ENCODE measurements at regions not wholly inside any gene's neighbourhood (a gene's known extent, or its start where the extent isn't known, plus 50 kb on each side); places are given as distances from the start of the nearest gene placed in this dataset.
"Not testable (repeated sequence)": the region's sequence is repeated elsewhere in the genome, so short reads cannot be mapped to it uniquely, and the experiment has no call there.

DNA sequence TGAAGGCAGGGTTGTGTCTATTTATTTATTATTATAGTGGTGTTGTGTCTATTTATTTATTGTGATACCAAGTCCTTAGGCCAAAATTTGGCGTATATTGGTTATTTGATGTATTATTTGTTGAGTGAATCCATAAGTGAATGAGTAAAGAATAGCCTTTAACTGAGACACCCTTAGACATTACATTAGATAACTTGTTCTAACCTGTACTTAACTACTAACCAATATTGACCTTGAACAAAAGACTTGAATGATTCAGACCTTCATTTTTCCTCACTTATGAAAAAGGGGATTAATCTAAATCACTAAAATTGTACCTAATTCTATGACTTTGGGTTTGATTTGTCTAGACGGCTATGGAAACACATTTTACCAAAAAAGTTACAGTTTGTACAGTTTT lies 370.5 kb downstream of the JRKL start:
- DNase-seq (ENCODE audit: low read depth in 3 of 3, low spot score in 2 of 3) = no peak

DNA sequence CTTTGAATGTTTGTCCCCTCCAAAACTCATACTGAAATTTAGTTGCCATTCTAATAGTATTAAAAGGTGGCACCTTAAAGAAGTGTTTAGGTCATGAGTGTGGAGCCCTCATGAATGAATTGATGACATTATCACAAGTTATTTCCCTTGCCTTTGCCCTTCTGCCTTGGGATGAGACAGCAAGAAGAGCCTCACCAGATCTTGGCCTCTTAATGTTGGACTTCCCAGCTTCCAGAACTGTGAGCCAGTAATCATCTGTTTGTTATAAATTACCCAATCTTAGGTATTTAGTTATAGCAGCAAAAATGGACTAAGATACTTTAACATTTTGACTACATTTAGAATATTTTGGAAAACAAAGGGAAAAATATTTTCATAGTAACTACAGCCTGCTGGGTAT lies 371.0 kb downstream of the JRKL start:
- no peak for DNase-seq (ENCODE audit: low read depth in 3 of 3, low spot score in 2 of 3)

DNA sequence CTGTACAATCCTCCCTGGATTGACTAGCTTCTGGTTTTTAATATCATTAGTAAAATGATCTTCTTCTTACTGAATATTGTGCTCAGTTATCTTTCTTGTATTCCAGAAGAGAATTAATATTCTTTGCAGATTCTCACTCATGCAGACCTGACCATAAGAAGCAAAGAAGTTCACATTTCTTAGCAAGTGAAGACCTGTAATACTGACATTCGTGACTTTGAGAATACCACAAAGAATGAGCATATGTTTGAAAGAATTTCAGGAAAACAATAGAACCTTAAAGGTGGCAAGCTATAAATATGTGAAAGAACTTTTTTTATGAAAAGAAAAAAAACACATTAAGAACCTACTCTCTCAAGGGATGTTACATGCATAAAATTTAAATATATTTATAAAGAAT lies 371.6 kb downstream of the JRKL start:
- no peak for DNase-seq (ENCODE audit: low read depth in 3 of 3, low spot score in 2 of 3)

DNA sequence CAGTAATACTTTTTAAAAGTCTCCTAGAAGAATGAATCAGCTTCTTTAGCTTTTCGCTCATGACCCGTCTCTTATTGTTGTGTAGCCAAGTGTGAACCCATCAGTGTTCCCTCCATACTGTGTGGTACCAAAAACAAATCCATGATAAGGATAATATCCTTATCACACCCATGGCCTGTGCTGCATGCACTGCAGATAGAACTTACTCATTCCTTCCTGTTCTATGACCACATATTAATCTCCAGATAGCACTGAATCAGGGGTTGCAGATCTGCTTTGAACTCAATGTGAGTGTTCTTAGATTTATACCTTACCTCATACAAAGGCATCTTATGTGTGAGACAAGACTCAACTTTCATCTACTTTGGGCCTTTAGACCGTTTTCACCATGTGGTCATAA lies 373.4 kb downstream of the JRKL start:
- DNase-seq (ENCODE audit: low read depth in 3 of 3, low spot score in 2 of 3) = no peak

DNA sequence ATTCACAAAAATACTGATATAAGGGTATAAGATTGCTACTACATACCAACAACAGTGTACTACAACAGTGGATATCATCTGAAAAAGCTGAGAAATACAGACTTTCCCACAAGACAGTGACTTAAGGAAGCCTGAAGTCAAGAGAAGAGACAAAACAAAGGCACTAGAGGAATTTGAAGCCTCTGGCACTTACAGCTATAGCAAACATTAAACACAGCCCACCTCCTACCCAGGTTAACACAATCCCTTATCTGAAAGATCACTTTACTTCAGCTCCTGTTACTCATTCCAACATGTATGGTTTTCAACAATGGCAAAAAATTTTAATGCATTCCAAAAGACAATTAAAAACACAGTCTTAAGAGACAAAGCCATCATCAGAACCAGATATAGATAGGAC lies 388.5 kb downstream of the JRKL start:
- no peak for DNase-seq (ENCODE audit: low read depth in 3 of 3, low spot score in 2 of 3)

DNA sequence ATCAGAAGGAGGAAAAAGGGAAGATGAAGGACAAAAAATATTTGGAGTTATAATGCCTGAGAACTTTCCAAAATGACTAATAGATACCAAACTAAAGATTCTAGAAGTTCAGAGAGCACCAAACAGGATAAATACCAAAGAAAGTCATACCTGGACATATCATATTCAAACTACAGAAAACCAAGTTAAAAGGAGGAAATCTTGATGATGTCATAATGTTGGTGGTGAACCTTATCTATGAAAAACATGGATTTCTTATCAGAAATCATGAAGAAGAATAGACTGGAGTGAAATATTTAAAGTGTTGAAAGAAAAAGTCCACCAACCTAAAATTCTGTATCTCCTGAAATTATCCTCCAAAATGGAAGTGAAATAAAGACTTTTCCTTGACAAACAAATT lies 389.2 kb downstream of the JRKL start:
- no peak for DNase-seq (ENCODE audit: low read depth in 3 of 3, low spot score in 2 of 3)

DNA sequence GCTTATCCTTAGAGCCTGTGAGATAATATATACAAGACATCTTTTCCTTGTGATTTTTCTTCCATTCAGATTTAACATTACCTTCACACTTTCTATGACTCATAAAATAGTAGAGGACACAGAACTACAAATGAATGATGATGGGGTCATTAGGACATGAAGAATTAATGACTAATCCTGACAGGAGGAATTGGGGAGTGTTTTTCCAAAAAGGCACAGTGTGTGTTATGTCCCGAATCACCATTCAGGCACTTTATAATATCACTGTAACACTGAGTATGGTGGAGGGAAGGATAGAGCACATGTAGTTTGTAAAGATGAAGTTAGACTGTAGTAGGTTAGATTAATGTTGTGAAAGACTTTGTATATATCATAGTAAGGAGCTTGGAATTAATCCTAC lies 391.3 kb downstream of the JRKL start:
- no peak for DNase-seq (ENCODE audit: low read depth in 3 of 3, low spot score in 2 of 3)

DNA sequence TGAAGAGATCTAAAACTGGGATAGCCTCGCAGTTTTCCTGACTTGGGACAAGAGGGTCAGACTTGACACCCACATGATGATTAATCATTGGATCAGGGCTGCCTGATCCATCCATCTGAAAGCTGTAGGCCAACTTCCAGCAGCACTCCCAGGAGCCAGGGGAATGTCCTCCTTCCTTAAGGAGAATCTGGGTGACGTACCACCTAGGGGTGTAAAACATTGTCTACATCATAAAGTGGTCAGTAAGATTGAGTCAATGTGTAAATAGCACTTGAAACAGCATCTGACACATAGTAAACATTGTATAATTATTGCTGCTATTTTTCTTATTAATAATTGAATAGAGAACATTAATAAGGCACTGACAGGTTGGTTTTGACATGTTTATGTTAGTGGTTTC lies 392.8 kb downstream of the JRKL start:
- DNase-seq (ENCODE audit: low read depth in 3 of 3, low spot score in 2 of 3) = no peak

DNA sequence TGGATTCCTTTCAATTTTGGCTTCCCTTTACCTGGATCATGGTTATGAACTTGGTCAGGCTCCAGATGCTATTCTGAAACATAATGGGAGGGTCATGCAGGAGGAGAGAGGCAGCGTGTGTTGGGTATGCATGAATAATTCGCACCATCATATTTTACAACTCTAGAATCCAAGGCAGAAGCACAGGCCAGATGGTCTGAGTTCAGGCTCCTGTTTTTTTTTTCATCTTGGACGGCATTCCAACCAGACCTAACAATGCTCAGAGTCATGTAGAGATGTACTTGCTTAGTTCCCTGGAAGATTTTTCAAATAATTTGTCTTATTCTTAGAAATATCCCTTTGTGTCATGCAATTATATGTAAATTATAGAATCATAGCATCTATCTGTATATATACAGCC lies 393.5 kb downstream of the JRKL start:
- no peak for DNase-seq (ENCODE audit: low read depth in 3 of 3, low spot score in 2 of 3)

DNA sequence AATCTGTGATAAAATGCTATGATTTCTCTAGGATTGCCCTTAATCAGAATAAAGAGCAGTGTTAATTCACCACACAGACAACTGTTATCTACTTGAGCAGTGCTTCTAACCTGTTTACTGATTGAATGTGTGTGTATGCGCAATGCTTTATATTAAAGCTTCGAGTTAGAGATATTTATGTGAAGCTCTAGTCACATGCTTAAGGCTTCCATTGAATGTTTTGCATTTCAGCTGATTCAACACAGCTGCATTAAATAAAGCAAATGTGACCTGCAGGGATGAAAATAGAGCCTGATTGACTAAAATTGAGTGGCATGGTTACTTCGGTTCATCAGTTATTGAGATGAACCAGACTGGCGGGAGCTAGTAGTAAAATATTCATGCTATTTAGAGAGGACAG lies 395.3 kb downstream of the JRKL start:
- DNase-seq (ENCODE audit: low read depth in 3 of 3, low spot score in 2 of 3) = no peak

DNA sequence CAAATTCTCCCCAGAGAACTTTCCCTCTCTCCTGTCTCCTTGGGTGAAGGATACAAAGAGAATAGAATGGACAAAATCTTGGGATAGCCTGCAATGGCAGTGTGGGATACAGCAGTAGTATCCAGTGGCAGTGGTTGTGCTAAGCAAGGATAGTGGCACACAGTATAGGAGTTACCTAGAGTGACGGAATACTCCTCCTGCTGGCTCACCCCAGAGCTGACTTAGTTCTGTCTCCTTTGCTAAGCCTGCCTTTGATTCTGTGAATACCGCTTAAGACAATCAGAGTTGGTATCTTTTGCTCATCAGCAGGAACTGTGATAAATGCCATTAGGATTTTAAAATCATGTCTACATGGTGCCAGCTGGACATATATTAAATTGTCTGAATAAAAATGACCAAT lies 404.3 kb downstream of the JRKL start:
- no peak for DNase-seq (ENCODE audit: low read depth in 3 of 3, low spot score in 2 of 3)

DNA sequence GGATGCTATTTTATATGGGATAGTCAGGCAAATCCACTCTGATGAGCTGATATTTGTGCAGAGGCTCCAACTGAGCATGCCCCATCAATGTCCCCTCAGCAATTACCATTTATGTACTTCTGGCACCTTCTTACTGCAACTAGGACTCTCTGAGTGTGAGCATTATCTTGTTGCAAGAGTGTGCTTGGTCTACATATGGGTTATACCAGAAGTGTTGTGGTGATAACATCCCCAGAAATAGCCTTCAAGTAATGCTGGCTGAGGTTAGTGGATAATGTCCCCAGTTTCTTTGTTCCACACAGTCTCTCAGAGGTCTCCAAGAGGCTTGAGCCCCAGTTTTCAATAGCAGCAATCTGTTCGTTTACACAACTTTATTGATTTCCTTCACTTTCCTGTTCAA lies 408.6 kb downstream of the JRKL start:
- no peak for DNase-seq (ENCODE audit: low read depth in 3 of 3, low spot score in 2 of 3)

DNA sequence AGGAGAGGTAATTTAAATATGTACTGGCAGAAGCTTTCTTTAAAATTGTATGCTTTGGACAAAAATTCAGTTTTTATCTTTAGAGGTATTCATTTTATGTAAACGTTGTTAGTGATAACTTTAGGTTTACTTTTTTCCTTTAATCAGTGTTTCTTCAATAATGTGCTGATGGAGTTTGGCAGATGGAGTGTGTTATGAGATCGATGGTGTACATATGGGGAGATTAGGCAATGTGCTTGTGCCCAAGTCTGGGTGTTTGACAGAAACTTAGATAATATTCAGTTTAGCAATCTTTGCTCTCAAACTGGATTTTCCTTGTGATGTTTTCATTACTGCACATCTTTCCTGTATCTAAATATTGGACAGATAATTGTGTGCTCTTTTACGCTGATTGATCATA lies 425.4 kb downstream of the JRKL start:
- DNase-seq (ENCODE audit: low read depth in 3 of 3, low spot score in 2 of 3) = no peak

DNA sequence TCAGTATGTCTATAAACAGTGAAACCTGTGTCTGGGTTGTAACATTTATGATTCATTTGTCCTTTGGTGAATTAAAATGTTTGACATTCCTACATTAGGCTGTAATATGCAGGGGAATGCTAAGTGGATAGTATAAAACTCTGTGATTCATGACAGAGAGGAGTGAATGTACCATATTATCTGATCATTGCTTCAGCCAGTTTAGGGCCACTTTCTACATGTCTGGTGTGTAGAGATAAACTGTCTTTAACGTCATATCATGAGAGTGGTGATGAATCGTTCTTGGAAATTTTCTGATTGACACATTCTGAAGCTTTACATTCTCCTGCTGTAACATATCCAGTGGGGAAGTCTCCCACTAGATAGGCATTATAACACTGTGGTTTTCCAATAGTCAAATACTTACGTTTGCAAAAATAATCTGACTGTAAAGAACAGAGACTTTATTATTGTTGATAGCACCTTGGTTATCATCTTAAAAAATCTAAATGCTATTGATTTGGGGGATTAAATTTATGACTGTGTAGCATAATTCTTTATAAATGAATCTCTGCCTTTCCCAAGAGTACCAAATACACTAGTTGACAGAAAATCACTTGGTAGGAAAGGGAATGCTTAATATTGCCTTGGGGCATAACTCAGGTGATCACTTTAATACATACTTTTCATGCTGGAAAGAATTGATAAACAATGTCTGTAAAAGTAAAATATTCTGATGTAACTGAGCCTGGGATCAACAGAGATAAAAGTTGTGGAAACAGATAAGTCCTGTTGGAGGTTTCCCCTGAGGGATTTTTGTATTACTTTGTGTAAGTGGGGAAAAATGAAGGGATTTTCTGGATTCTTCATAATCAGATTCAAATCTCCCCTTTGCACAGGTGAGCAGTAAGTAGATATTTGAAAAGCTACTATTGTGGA lies 427.9 kb downstream of the JRKL start:
- no peak for DNase-seq (ENCODE audit: low read depth in 3 of 3, low spot score in 2 of 3)

DNA sequence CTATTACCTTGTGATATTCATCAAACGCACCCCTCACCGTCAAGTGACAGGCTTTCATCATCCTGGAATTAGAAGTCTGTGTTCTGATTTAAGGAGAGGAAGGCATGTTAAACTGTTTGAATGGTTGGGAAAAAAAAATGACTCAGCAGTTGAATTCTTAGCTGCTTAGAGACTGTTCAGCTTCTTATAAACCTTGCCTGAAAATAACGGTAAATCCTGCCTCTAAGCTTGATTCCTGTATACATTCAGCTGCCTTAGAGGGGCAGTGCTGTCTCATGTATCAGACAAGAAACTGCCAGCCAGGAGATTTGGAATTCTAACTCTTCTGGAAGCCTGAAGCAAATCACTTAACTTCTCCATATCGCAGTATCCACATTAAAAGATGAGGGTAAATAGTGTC lies 437.4 kb downstream of the JRKL start:
- peak in 2 of 3 donors; percentile 6 to 16 for DNase-seq (ENCODE audit: low read depth in 3 of 3, low spot score in 2 of 3)

DNA sequence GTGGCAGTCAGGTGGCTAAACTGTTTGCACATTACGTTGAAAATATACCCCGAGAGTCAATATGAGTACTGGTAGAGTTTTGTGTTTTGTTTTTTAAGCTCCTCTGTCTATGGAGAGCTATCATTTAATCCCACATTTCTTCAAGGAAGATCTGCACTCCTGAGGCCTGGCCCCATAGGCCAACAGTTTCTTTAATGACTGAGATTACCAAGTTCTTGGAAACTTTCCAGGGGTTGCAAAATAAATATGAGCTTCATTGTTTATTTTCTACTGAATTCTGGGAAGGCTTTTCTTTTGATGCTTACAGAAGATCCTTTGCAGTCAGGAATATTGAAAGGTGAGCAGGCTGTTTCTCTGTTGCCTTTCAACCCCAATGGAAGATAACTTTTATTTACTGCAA lies 452.0 kb downstream of the JRKL start:
- no peak for DNase-seq (ENCODE audit: low read depth in 3 of 3, low spot score in 2 of 3)

DNA sequence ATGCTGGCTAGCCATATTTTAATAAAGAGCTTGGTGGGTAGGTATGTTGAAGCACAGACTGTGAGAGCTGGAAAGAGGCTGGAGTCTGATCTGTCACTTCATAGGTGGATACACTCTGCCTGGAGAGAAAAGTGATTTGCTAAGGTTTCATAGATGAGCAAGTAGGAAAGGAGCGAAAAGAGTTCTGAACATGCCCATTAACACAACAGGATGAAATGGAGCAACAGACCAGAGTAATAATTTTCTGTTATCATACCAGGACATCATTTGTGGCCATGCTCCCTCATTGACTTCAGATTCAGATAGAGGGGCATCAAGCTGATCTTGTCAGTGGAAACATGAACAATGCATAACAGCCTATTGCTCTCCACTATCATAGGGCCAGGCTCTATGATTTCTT lies 452.9 kb downstream of the JRKL start:
- no peak for DNase-seq (ENCODE audit: low read depth in 3 of 3, low spot score in 2 of 3)

DNA sequence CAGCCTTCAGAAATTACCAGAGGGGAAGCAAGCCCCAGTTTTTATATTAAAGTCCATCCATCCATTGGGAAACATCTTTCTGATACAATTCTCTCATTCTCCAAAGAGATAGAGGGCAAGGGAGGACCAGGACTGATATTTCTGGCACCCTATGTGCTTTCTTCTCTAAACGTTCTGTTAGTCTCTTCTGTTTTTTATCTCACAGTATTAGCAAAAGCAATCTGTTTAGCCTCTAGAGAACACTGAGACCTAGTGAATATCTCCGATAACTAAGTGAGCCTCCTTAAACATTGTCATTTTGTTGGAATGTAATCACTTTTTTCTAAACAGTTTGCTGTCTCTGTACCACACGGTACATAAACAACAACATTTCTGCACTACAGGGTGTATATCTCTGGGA lies 464.6 kb downstream of the JRKL start:
- no peak for DNase-seq (ENCODE audit: low read depth in 3 of 3, low spot score in 2 of 3)

DNA sequence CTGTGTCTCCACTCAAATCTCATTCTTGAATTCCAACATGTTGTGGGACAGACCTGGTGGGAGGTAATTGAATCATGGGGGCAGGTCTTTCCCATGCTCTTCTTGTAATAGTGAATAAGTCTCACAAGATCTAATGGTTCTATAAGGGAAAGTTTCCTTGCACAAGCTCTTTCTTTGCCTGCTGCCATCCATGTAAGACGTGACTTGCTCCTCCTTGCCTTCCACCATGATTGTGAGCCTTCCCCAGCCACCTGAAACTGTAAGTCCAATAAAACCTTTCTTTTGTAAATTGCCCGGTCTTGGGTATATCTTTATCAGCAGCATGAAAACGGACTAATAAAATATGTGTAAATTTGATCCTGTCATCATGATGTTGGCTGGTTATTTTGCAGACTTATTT lies 471.9 kb downstream of the JRKL start:
- not testable (repeated sequence) for DNase-seq (ENCODE audit: low read depth in 3 of 3, low spot score in 2 of 3)

DNA sequence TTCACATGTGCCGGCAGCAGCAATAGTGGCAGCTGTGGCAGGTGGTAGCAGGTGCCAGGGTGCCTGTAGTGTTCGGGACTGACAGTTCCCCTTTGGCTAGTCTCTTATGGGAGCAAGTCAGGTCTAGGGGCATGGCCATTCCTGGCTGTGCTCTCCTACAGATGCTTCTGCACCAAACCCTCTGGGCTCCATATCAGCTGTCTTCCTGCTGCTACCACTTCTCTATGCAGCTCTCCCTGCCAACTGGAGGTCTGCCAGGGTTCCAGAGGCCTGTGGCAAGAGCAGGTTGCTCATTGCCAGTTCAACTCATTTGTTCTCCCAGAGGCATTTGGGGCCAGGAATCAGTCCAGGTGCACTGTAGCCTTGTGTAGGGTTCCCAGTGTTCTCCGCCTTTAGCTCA lies 473.7 kb downstream of the JRKL start:
- no peak for DNase-seq (ENCODE audit: low read depth in 3 of 3, low spot score in 2 of 3)

DNA sequence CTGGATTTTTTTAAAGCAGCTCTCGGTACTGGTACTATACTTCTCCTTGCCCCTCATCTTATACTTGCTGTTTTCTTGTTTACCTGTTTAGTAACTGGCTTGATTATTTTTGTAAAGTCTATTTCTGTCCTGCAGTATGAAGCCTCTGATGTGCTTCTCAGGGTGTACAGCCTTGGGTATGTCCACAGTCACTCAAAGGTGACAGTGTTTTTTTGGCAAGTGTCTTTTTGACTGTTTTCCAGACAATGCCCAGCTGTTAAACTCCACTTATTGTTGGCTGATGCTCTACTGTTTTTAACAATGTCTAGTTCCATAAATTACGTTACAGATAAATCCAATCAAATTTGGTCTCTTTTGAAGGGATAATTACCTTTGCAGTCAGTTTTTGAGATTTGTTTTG lies 475.2 kb downstream of the JRKL start:
- no peak for DNase-seq (ENCODE audit: low read depth in 3 of 3, low spot score in 2 of 3)

DNA sequence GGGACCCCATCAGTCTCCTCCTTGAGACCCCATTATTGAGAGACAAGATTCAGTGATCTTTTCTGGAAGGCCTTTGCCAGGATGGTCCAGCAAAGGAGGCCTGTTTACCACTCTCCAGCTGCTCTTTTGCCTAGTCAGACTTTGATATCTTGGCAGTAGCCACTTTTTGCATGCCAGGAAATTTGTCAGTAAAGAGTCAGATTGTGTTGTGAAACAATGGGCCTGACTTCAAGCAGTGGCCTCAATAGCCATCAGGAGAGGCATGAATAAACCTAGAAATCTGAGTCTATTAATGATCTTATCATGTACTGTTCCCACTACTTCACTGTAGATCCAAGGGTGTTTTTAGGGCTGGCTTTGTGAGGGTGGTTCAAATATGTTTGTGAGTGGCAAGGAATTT lies 479.4 kb downstream of the JRKL start:
- DNase-seq (ENCODE audit: low read depth in 3 of 3, low spot score in 2 of 3) = no peak

DNA sequence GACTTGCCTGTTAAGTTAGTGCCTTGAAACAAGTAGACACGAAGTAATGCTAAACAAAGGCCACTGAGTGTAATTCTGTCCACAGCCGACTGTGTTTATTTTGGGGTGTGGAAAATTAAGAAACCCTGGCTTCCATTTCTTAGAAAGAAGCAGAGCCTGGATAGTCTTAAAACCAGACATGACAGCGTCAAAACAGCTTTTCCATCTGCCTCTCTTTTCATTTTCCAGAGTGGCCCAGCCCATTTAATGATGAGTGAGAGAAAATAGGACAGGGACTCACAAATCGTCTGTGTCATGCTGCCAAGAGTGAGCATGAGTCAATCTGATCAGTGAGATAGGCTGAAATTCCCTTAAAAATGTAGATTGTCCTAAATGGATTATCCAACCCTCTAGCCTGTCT lies 485.9 kb downstream of the JRKL start:
- DNase-seq (ENCODE audit: low read depth in 3 of 3, low spot score in 2 of 3) = no peak
